GM23338 (cell line): ENCODE measurements at regions not wholly inside any gene's neighbourhood (a gene's known extent, or its start where the extent isn't known, plus 50 kb on each side); places are given as distances from the start of the nearest gene placed in this dataset.

Experiments
- ATAC-seq: fragments of 200-7000 bp; cut with Tn5 transposase; 3 replicates; pipeline ENCODE4 v1.9.1; 2020
- DNase-seq: peaks from one replicate; pipeline ENCODE4 v3.0.0-alpha.2; 2015; ENCODE audit warnings: low spot score
- H2AFZ ChIP-seq: fragments of 200-600 bp; sonication (generic); 2 replicates; pipeline ENCODE4 v1.8.0; 2016; ENCODE audit warnings: antibody characterized with exemption, mild to moderate bottlenecking, moderate library complexity
- H3F3A ChIP-seq: fragments of 200-600 bp; sonication (generic); replicated peaks from 2 replicates; pipeline ENCODE4 v1.8.0; 2017; ENCODE audit warnings: antibody characterized with exemption, mixed run types, low read depth
- H3K27ac ChIP-seq: fragments of 200-600 bp; sonication (generic); 2 replicates; pipeline ENCODE4 v1.6.1; 2016; ENCODE audit warnings: low read depth
- H3K27me3 ChIP-seq: fragments of 200-600 bp; sonication (generic); 2 replicates; pipeline ENCODE4 v1.8.0; 2016; ENCODE audit warnings: mild to moderate bottlenecking, mixed run types, moderate library complexity; ENCODE audit not compliant: insufficient read depth
- H3K36me3 ChIP-seq: fragments of 200-600 bp; sonication (generic); 2 replicates; pipeline ENCODE4 v1.8.0; 2016; ENCODE audit warnings: mild to moderate bottlenecking; ENCODE audit not compliant: insufficient read depth
- H3K4me1 ChIP-seq: fragments of 200-600 bp; sonication (generic); 2 replicates; pipeline ENCODE4 v1.8.0; 2016; ENCODE audit warnings: mild to moderate bottlenecking, moderate library complexity; ENCODE audit not compliant: insufficient read depth
- H3K4me2 ChIP-seq: fragments of 200-600 bp; sonication (generic); 2 replicates; pipeline ENCODE4 v1.7.1; 2017; ENCODE audit warnings: mixed run types
- H3K4me3 ChIP-seq: fragments of 200-600 bp; sonication (generic); 2 replicates; pipeline ENCODE4 v1.6.1; 2016; ENCODE audit warnings: mixed run types
- H3K79me2 ChIP-seq: fragments of 200-600 bp; sonication (generic); replicated peaks from 2 replicates; pipeline ENCODE4 v1.8.0; 2017; ENCODE audit warnings: mild to moderate bottlenecking; ENCODE audit not compliant: insufficient read depth
- H3K9me2 ChIP-seq: fragments of 200-600 bp; sonication (generic); 2 replicates; pipeline ENCODE4 v1.8.0; 2017; ENCODE audit not compliant: insufficient read depth
- H4K20me1 ChIP-seq: fragments of 200-600 bp; sonication (generic); replicated peaks from 2 replicates; pipeline ENCODE4 v1.8.0; 2017; ENCODE audit warnings: mild to moderate bottlenecking; ENCODE audit not compliant: insufficient read depth
- H3K27ac Mint-ChIP-seq: 2 replicates; pipeline ENCODE4 v1.8.0; 2020; ENCODE audit warnings: inconsistent platforms, mild to moderate bottlenecking, moderate library complexity, mixed read lengths
- H3K27me3 Mint-ChIP-seq: 3 replicates; pipeline ENCODE4 v1.8.0; 2022; ENCODE audit warnings: low read depth, mild to moderate bottlenecking, moderate library complexity, mixed read lengths, inconsistent platforms; ENCODE audit not compliant: insufficient read depth, poor library complexity
- H3K36me3 Mint-ChIP-seq: 3 replicates; pipeline ENCODE4 v1.8.0; 2021; ENCODE audit warnings: low read depth, mild to moderate bottlenecking, inconsistent platforms, moderate library complexity, mixed read lengths
- H3K4me1 Mint-ChIP-seq: 3 replicates; pipeline ENCODE4 v1.8.0; 2020; ENCODE audit warnings: mild to moderate bottlenecking, inconsistent platforms, mixed read lengths
- H3K4me3 Mint-ChIP-seq: 3 replicates; pipeline ENCODE4 v1.8.0; 2021; ENCODE audit warnings: moderate library complexity, mild to moderate bottlenecking, inconsistent platforms, mixed read lengths
- H3K9me3 Mint-ChIP-seq: 3 replicates; pipeline ENCODE4 v1.8.0; 2020; ENCODE audit warnings: moderate library complexity, mild to moderate bottlenecking, inconsistent platforms, mixed read lengths
- CREB1 ChIP-seq: fragments of 250-450 bp; sonication (Bioruptor Pico); IDR thresholded peaks from 2 replicates; pipeline ENCODE4 v1.5.0; 2020; ENCODE audit warnings: low read depth, mild to moderate bottlenecking, moderate library complexity
- CTCF ChIP-seq, 2 experiments: fragments of 200-600 bp in 1 of 2; sonication (generic) in 1 of 2; conservative IDR thresholded peaks; 2 replicates each; pipeline versions ENCODE4 v1.5.1 to v1.6.1; 2016 to 2017; ENCODE audit warnings: antibody characterized with exemption in 2 of 2, low read depth in 2 of 2, mild to moderate bottlenecking in 2 of 2, moderate library complexity in 1 of 2
- ETS1 ChIP-seq: IDR thresholded peaks from 2 replicates; pipeline ENCODE4 v1.6.1; 2016; ENCODE audit warnings: antibody characterized with exemption
- EZH2phosphoT487 ChIP-seq: fragments of 200-600 bp; sonication (generic); IDR thresholded peaks from one replicate; pipeline ENCODE4 v1.8.1; 2018; ENCODE audit warnings: antibody characterized with exemption; ENCODE audit not compliant: unreplicated experiment
- NANOG ChIP-seq: IDR thresholded peaks from 2 replicates; pipeline ENCODE4 v1.6.1; 2016; ENCODE audit warnings: antibody characterized with exemption, borderline replicate concordance
- POLR2AphosphoS5 ChIP-seq: IDR thresholded peaks from 2 replicates; pipeline ENCODE4 v1.6.1; 2016; ENCODE audit warnings: antibody characterized with exemption, low read depth
- REST ChIP-seq: IDR thresholded peaks from one replicate; pipeline ENCODE4 v1.6.1; 2018; ENCODE audit warnings: antibody characterized with exemption; ENCODE audit not compliant: unreplicated experiment
- ZNF114 ChIP-seq: fragments of 250-450 bp; sonication (Bioruptor Pico); IDR thresholded peaks from 2 replicates; pipeline ENCODE4 v1.5.0; 2020; ENCODE audit warnings: mild to moderate bottlenecking, moderate library complexity

- TF ChIP-seq REST: no peak
- TF ChIP-seq ETS1: no peak
Observed at GRCh38 chr2:106724301-106724794, 161.6 kb downstream of the ST6GAL2 start (continued).

GRCh38 chr2:106734165-106734564 lies 151.8 kb downstream of the ST6GAL2 start:
- no peaks in the 10 kb centered on the region for H3K79me2 ChIP-seq
- no peaks in the 10 kb centered on the region for H3K36me3 ChIP-seq
- no peak overlapping the region for H3K4me3 ChIP-seq
- no peak for ATAC-seq
- TF ChIP-seq CREB1 (no peak), ETS1 (no peak), EZH2phosphoT487 (no peak), POLR2AphosphoS5 (no peak), CTCF (conservative IDR thresholded peaks at IDR 0.05; ENCODE audit: low read depth in 2 of 2) (no peak), NANOG (no peak), ZNF114 (CRISPR knock-in tag) (no peak)
- H3K4me3 Mint-ChIP-seq: no peak overlapping the region
- peaks cover 12% of the 10 kb centered on the region for H3K9me3 Mint-ChIP-seq
- H3K36me3 Mint-ChIP-seq: peaks cover 6% of the 10 kb centered on the region; the same call in 1 of the 3 replicates
- no peak overlapping the region for H3K27ac Mint-ChIP-seq
- no peak overlapping the region for H3K4me2 ChIP-seq
- no peak overlapping the region for H3K27ac ChIP-seq
- no peaks in the 10 kb centered on the region for H3K4me1 ChIP-seq
- no peaks in the 10 kb centered on the region for H4K20me1 ChIP-seq
- no peaks in the 10 kb centered on the region for H3F3A ChIP-seq
- H3K27me3 ChIP-seq: no peaks in the 10 kb centered on the region
- peaks cover 2% of the 10 kb centered on the region for H3K27me3 Mint-ChIP-seq
- H3K9me2 ChIP-seq: peaks cover 9% of the 10 kb centered on the region
- H2AFZ ChIP-seq: no peak overlapping the region
- DNase-seq: no peak
- peaks cover 5% of the 10 kb centered on the region; the same call in 2 of the 3 replicates for H3K4me1 Mint-ChIP-seq
